ENCODE measurements at regions not wholly inside any gene's neighbourhood (a gene's known extent, or its start where the extent isn't known, plus 50 kb on each side); places are given as distances from the start of the nearest gene placed in this dataset.

DNA sequence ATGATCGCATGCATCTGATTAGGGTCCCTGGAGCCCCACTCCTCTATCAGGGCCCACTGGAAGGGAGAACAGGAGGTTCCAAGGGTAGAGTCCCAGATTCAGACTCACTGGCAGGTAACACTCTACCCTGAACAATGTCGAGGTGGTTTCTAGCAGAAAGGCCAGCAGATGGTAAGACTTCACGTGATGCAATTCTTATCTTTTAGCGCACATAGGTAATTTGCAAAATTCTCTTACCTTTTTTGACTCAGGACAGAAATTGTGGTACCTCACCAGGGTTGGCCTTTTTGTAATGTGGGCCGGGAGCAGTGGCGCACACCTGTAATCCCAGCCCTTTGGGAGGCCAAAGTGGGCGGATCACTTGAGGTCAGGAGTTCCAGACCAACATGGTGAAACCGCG, 228.1 kb upstream of the JARID2 start:
- Histone ChIP-seq H3K36me3 (replicated peaks in 1 of 2; ENCODE audit: control insufficient read depth in 1 of 2, insufficient read depth in 2 of 2, low read length in 1 of 2) (no peaks in the 10 kb centered on the region), H3K27me3 (ENCODE audit: insufficient read depth) (no peaks in the 10 kb centered on the region), H2AFZ (ENCODE audit: low read depth) (no peak overlapping the region), H4K20me1 (ENCODE audit: insufficient read depth) (no peaks in the 10 kb centered on the region), H3K4me1 (ENCODE audit: control insufficient read depth in 1 of 2, insufficient read depth in 2 of 2, low read depth in 1 of 2, low read length in 1 of 2) (no peaks in the 10 kb centered on the region), H3K9ac (no peak overlapping the region), H3K9me3 (no peaks in the 10 kb centered on the region), H3K4me3 (ENCODE audit: low read depth in 2 of 2, low read length in 1 of 2) (no peak overlapping the region), H3K27ac (ENCODE audit: low read depth in 2 of 2, low read length in 1 of 2) (no peak overlapping the region), H3K9me2 (no peaks in the 10 kb centered on the region), H3K4me2 (no peak overlapping the region), H3K79me2 (ENCODE audit: insufficient read depth) (no peaks in the 10 kb centered on the region), H3F3A (replicated peaks; ENCODE audit: insufficient read depth) (no peaks in the 10 kb centered on the region)
- WGBS (ENCODE audit: low lambda C conversion rate): 78% methylated on average over 9 of the region's 9 CpGs
- ChIA-PET CTCF (no interaction called here), POLR2A (no interaction called here)
- no peak for DNase-seq
- TF ChIP-seq JUND (IDR thresholded peaks at IDR 0.05) (no peak), MEF2A (IDR thresholded peaks at IDR 0.05; ENCODE audit: borderline replicate concordance, low read depth) (no peak), MAX (IDR thresholded peaks at IDR 0.05; ENCODE audit: low read depth) (no peak), NFIC (IDR thresholded peaks at IDR 0.05; ENCODE audit: borderline replicate concordance) (no peak), CHD2 (IDR thresholded peaks at IDR 0.05; ENCODE audit: low read length, partially characterized antibody) (no peak), SIN3A (IDR thresholded peaks at IDR 0.05; ENCODE audit: borderline replicate concordance, low read depth, low read length) (no peak), SMC3 (IDR thresholded peaks at IDR 0.05; ENCODE audit: low read depth, low read length) (no peak), POLR2AphosphoS5 (IDR thresholded peaks at IDR 0.05; ENCODE audit: low read depth, low read length) (no peak), EZH2phosphoT487 (IDR thresholded peaks at IDR 0.05; ENCODE audit: borderline replicate concordance, low read depth) (no peak), EP300 (IDR thresholded peaks at IDR 0.05; ENCODE audit: borderline replicate concordance in 1 of 2, low read depth in 1 of 2, low read length in 1 of 2) (no peak), FOXJ3 (CRISPR knock-in tag; IDR thresholded peaks at IDR 0.05) (no peak)
- TF ChIP-seq, protein P1, sequence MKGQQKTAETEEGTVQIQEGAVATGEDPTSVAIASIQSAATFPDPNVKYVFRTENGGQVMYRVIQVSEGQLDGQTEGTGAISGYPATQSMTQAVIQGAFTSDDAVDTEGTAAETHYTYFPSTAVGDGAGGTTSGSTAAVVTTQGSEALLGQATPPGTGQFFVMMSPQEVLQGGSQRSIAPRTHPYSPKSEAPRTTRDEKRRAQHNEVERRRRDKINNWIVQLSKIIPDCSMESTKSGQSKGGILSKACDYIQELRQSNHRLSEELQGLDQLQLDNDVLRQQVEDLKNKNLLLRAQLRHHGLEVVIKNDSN (IDR thresholded peaks at IDR 0.05; ENCODE audit: borderline replicate concordance, low read depth): no peak

GRCh38 chr6:15020119-15020770, 225.6 kb upstream of the JARID2 start:
- CTCF ChIA-PET: no interaction called here

More at GRCh38 chr6:15020119-15020770, 225.6 kb upstream of the JARID2 start:
- no peaks in the 10 kb centered on the region for H3K36me3 ChIP-seq (replicated peaks in 1 of 2; ENCODE audit: control insufficient read depth in 1 of 2, insufficient read depth in 2 of 2, low read length in 1 of 2)
- H3K27me3 ChIP-seq (ENCODE audit: insufficient read depth): no peaks in the 10 kb centered on the region
- H3K4me1 ChIP-seq (ENCODE audit: control insufficient read depth in 1 of 2, insufficient read depth in 2 of 2, low read depth in 1 of 2, low read length in 1 of 2): no peaks in the 10 kb centered on the region
- no peak overlapping the region for H2AFZ ChIP-seq (ENCODE audit: low read depth)
- no peak overlapping the region for H3K9ac ChIP-seq
- POLR2A ChIA-PET: no interaction called here
- TF ChIP-seq CTCF (IDR thresholded peaks at IDR 0.05): no peak
- no peak for TF ChIP-seq RAD21 (IDR thresholded peaks at IDR 0.05; ENCODE audit: low read length)
- TF ChIP-seq RFX5 (IDR thresholded peaks at IDR 0.05; ENCODE audit: low read length): no peak
- no peak for TF ChIP-seq EP300 (IDR thresholded peaks at IDR 0.05; ENCODE audit: borderline replicate concordance in 1 of 2, low read depth in 1 of 2, low read length in 1 of 2)
- no peak for TF ChIP-seq NFIC (IDR thresholded peaks at IDR 0.05; ENCODE audit: borderline replicate concordance)
- TF ChIP-seq, protein P2, sequence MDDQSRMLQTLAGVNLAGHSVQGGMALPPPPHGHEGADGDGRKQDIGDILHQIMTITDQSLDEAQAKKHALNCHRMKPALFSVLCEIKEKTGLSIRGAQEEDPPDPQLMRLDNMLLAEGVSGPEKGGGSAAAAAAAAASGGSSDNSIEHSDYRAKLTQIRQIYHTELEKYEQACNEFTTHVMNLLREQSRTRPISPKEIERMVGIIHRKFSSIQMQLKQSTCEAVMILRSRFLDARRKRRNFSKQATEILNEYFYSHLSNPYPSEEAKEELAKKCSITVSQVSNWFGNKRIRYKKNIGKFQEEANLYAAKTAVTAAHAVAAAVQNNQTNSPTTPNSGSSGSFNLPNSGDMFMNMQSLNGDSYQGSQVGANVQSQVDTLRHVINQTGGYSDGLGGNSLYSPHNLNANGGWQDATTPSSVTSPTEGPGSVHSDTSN (IDR thresholded peaks at IDR 0.05): no peak
- TF ChIP-seq TCF12 (IDR thresholded peaks at IDR 0.05): no peak
- TF ChIP-seq FOXM1 (IDR thresholded peaks at IDR 0.05; ENCODE audit: low read depth): no peak
- TF ChIP-seq, protein P1 (IDR thresholded peaks at IDR 0.05; ENCODE audit: borderline replicate concordance, low read depth): no peak
- TF ChIP-seq TAF1 (IDR thresholded peaks at IDR 0.05; ENCODE audit: borderline replicate concordance, low read depth, low read length): no peak
- TF ChIP-seq, protein P3, sequence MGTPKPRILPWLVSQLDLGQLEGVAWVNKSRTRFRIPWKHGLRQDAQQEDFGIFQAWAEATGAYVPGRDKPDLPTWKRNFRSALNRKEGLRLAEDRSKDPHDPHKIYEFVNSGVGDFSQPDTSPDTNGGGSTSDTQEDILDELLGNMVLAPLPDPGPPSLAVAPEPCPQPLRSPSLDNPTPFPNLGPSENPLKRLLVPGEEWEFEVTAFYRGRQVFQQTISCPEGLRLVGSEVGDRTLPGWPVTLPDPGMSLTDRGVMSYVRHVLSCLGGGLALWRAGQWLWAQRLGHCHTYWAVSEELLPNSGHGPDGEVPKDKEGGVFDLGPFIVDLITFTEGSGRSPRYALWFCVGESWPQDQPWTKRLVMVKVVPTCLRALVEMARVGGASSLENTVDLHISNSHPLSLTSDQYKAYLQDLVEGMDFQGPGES (IDR thresholded peaks at IDR 0.05; ENCODE audit: low read depth, low read length): no peak
- TF ChIP-seq GABPA (IDR thresholded peaks at IDR 0.05; ENCODE audit: low read depth): no peak
- H3K27ac ChIP-seq (ENCODE audit: low read depth in 2 of 2, low read length in 1 of 2): no peak overlapping the region
- no peaks in the 10 kb centered on the region for H3K9me2 ChIP-seq
- H3K9me3 ChIP-seq: no peaks in the 10 kb centered on the region
- H4K20me1 ChIP-seq (ENCODE audit: insufficient read depth): no peaks in the 10 kb centered on the region
- no peak overlapping the region for H3K4me3 ChIP-seq (ENCODE audit: low read depth in 2 of 2, low read length in 1 of 2)
- H3K79me2 ChIP-seq (ENCODE audit: insufficient read depth): no peaks in the 10 kb centered on the region
- DNase-seq: no peak
- 51% methylated on average over 8 of the region's 8 CpGs for WGBS (ENCODE audit: low lambda C conversion rate)
- no peak overlapping the region for H3K4me2 ChIP-seq
- H3F3A ChIP-seq (replicated peaks; ENCODE audit: insufficient read depth): no peaks in the 10 kb centered on the region

Data from SK-N-SH (cell line).